ENCODE measurements at regions not wholly inside any gene's neighbourhood (a gene's known extent, or its start where the extent isn't known, plus 50 kb on each side); places are given as distances from the start of the nearest gene placed in this dataset.

DNA sequence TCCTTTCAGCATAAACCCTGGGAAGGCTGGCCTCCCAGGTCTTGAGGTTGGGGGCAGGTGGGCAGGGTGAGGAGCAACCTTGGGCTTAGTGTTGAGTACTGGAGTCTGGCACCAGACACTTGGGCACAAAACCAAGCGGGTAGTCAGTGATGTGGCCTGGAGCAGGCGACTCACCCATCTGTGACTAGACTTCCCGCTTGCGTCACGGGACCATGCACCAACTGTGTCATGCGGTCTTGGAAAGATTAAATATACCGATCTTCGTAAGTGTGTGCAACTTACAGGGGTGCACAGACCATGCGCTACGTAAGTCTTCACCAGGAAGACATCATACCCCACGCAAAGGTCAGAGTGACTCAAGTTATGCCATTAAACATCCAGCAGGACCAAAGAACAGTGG, 304.4 kb upstream of the IRX4 start:
- Histone ChIP-seq H3K36me3 (replicated peaks in 1 of 2; ENCODE audit: insufficient read depth in 1 of 2, low read depth in 2 of 2) (no peaks in the 10 kb centered on the region), H3K9me3 (no peaks in the 10 kb centered on the region), H3K4me1 (no peaks in the 10 kb centered on the region), H3K27me3 (no peaks in the 10 kb centered on the region), H3K4me3 (no peak overlapping the region), H3K27ac (no peak overlapping the region)
- DNase-seq (no peak), ATAC-seq (no peak)
- intact Hi-C loops (cut with DNase I), result no loop called here
- no peak for TF ChIP-seq POLR2A (IDR thresholded peaks at IDR 0.05)
- TF ChIP-seq, protein P1, sequence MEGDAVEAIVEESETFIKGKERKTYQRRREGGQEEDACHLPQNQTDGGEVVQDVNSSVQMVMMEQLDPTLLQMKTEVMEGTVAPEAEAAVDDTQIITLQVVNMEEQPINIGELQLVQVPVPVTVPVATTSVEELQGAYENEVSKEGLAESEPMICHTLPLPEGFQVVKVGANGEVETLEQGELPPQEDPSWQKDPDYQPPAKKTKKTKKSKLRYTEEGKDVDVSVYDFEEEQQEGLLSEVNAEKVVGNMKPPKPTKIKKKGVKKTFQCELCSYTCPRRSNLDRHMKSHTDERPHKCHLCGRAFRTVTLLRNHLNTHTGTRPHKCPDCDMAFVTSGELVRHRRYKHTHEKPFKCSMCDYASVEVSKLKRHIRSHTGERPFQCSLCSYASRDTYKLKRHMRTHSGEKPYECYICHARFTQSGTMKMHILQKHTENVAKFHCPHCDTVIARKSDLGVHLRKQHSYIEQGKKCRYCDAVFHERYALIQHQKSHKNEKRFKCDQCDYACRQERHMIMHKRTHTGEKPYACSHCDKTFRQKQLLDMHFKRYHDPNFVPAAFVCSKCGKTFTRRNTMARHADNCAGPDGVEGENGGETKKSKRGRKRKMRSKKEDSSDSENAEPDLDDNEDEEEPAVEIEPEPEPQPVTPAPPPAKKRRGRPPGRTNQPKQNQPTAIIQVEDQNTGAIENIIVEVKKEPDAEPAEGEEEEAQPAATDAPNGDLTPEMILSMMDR (IDR thresholded peaks at IDR 0.05), result no peak
- 85 to 93% methylated on average over 11 of the region's 11 CpGs for WGBS, 2 donors

DNA sequence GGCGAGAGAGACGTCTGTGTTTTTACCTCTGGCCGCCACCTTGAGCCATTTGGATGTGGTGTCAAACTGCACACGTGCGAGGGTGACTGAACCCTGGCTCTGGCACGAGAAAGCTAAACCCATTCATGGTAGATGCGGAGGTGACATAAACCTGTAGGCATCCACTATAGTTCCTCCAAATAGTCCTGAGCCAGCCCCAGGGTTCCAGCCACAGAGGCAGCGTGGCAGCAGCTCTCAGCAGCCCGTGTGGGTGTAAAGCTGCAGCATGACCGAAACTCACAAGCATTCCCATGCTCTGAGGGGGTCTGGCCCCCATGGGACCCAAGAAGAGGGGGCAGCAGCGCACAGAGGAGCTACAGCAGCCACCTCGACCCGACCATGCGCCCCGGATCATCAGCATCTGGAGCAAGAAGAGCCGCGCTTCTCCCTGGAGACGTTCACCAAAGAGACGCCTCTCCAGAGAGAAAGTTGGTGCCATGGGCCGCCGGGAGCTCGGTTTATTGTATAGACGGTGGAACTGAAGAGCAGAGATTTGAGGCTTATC, 303.8 kb upstream of the IRX4 start:
- no peak overlapping the region for H3K4me3 ChIP-seq
- ATAC-seq (no peak), DNase-seq (no peak)
- H3K9me3 ChIP-seq, result no peaks in the 10 kb centered on the region
- WGBS, 2 donors, result 72 to 85% methylated on average over 13 to 23 of the region's 23 CpGs
- no peaks in the 10 kb centered on the region for H3K27me3 ChIP-seq
- TF ChIP-seq, protein P1 (IDR thresholded peaks at IDR 0.05), result no peak
- no peak for TF ChIP-seq POLR2A (IDR thresholded peaks at IDR 0.05)
- H3K4me1 ChIP-seq, result no peaks in the 10 kb centered on the region
- intact Hi-C loops (cut with DNase I), result no loop called here
- no peaks in the 10 kb centered on the region for H3K36me3 ChIP-seq (replicated peaks in 1 of 2; ENCODE audit: insufficient read depth in 1 of 2, low read depth in 2 of 2)
- no peak overlapping the region for H3K27ac ChIP-seq

DNA sequence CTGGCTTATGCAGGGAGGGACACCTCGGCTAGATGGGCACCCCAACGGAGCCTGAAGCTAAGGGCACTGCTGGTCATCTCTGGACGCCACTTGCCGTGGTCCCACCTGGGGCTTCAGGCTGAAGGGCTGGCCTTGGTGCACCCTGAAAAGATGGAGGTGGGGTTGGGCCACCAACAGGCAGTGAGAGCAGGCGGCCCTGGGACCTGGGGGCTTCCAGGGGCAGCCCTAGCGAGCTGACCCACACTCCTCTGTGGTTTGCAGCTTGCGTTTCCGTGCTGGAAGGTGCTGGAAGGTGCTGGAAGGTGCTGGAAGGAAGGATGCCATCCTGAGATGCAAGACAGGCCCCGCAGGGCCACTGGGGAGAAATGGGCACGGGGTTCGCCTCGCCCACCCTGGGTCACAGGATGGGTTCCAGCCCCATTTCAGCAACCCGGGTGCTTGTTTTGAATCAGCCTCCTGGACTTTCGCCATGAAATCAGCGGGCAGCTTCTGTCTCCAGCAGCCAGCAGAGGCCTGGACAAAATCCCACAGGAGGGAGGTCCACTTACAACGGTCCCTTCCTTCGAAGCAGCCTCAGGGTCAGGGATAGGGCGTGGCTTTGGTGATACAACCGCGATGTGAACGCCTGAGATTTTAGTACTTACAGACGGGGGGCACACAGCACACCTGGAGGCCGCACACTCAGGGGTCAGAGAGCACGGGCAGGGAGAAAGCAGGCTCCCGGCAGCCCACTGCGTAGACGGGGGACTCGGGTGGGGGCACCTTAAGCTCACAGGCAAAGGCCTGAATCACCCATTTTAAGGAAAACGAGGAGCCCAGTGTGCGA, 303.1 kb upstream of the IRX4 start:
- DNase-seq (no peak), ATAC-seq (no peak)
- no peaks in the 10 kb centered on the region for H3K36me3 ChIP-seq (replicated peaks in 1 of 2; ENCODE audit: insufficient read depth in 1 of 2, low read depth in 2 of 2)
- H3K4me1 ChIP-seq, result no peaks in the 10 kb centered on the region
- TF ChIP-seq, protein P1 (IDR thresholded peaks at IDR 0.05), result no peak
- TF ChIP-seq POLR2A (IDR thresholded peaks at IDR 0.05), result no peak
- H3K27ac ChIP-seq, result no peak overlapping the region
- intact Hi-C loops (cut with DNase I), result no loop called here
- no peak overlapping the region for H3K4me3 ChIP-seq
- H3K9me3 ChIP-seq, result no peaks in the 10 kb centered on the region
- H3K27me3 ChIP-seq, result no peaks in the 10 kb centered on the region
- WGBS, 2 donors, result 71 to 73% methylated on average over 21 to 29 of the region's 30 CpGs

DNA sequence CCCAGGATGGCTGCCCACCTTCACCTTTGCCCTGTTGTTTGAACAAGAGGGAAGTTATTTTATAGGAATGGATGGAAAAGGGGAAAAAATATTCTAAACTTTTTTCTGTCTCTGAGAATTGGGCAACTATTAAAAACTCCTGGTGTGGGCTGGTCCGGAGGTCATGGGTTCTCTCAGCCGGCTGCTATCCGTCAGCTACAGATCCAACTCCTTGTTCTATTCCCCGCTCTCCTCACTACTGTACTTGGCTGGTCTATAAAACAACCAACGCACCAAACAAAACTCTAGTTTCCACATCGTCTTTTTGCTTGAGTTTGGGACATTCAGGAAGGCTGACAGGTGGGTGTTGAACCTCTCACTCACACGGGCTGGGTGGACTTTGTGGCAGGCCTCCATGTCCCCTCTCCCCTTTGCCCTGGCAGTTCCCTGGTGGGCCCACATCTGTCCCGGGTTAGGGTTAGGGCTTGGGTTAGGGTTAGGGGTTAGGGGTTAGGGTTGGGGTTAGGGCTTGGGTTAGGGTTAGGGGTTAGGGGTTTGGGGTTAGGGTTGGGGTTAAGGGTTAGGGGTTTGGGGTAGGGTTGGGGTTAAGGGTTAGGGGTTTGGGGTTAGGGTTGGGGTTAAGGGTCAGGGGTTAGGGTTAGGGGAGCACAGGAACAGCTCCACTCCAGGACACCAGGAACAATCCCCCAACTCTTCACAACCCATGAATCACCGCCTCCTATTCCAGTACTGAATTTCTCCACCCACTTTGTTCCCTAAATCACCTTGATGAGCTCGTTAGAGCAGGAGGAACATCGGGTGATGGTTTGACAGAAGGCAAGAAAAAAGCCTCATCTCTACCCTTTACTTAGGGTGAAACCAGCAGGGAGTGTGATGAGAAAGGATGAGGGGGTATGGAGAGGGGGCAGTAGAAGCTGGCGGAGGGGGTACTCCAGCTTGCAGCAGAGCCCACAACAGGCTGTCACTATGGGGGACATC, 302.1 kb upstream of the IRX4 start:
- 65 to 66% methylated on average over 12 of the region's 12 CpGs for WGBS, 2 donors
- ATAC-seq, result no peak
- Histone ChIP-seq H3K4me3 (no peak overlapping the region), H3K27ac (no peak overlapping the region), H3K36me3 (replicated peaks in 1 of 2; ENCODE audit: insufficient read depth in 1 of 2, low read depth in 2 of 2) (no peaks in the 10 kb centered on the region), H3K4me1 (no peaks in the 10 kb centered on the region), H3K9me3 (no peaks in the 10 kb centered on the region), H3K27me3 (no peaks in the 10 kb centered on the region)
- no peak for TF ChIP-seq POLR2A (IDR thresholded peaks at IDR 0.05)
- TF ChIP-seq, protein P1 (IDR thresholded peaks at IDR 0.05), result no peak
- DNase-seq, result no peak
- intact Hi-C loops (cut with DNase I), result no loop called here

Data from body of pancreas (tissue), 4 donors.